Common myeloid progenitor, CD34-positive (primary cell): ENCODE measurements at regions not wholly inside any gene's neighbourhood (a gene's known extent, or its start where the extent isn't known, plus 50 kb on each side); places are given as distances from the start of the nearest gene placed in this dataset.
"Not testable (repeated sequence)": the region's sequence is repeated elsewhere in the genome, so short reads cannot be mapped to it uniquely, and the experiment has no call there.

Source experiments
- CTCF ChIA-PET: fragments of 350-600 bp; sonication (Branson Sonifier 250); formaldehyde crosslinking; loops from one replicate; lab custom pipeline; 2021; ENCODE audit warnings: antibody characterized with exemption; lab: Charles Lee
- POLR2A ChIA-PET: fragments of 350-600 bp; sonication (Branson Sonifier 250); formaldehyde crosslinking; loops from one replicate; lab custom pipeline; 2021; ENCODE audit warnings: antibody characterized with exemption; lab: Charles Lee
- DNase-seq, 3 donors: peaks; one replicate each; pipeline versions ENCODE4 v3.0.0 to v3.0.0-alpha.2; 2013
- H3K27ac ChIP-seq, 2 experiments: 1 replicate in 1 of 2; 2 replicates in 1 of 2; pipeline ENCODE4 v1.7.0; 2013; ENCODE audit warnings: inconsistent platforms in 2 of 2, low read length in 2 of 2, mild to moderate bottlenecking in 2 of 2, low read depth in 1 of 2, moderate library complexity in 1 of 2; ENCODE audit not compliant: severe bottlenecking in 2 of 2, insufficient read depth in 1 of 2, poor library complexity in 1 of 2
- H3K27me3 ChIP-seq, 5 experiments: replicated peaks in 2 of 5; 1 replicate in 3 of 5; 2 replicates in 2 of 5; pipeline versions ENCODE4 v1.6.1 to v1.7.0; 2013; ENCODE audit warnings: low read length in 4 of 5, mild to moderate bottlenecking in 2 of 5, moderate library complexity in 2 of 5, inconsistent platforms in 1 of 5; ENCODE audit not compliant: insufficient read depth in 5 of 5, control insufficient read depth in 4 of 5
- H3K36me3 ChIP-seq, 4 experiments: 1 replicate in 2 of 4; 2 replicates in 2 of 4; pipeline versions ENCODE4 v1.6.1 to v1.7.0; 2013; ENCODE audit warnings: low read length in 3 of 4, control low read depth in 1 of 4, mild to moderate bottlenecking in 1 of 4; ENCODE audit not compliant: control insufficient read depth in 4 of 4, insufficient read depth in 4 of 4
- H3K4me1 ChIP-seq, 4 experiments: 1 replicate in 3 of 4; 2 replicates in 1 of 4; pipeline versions ENCODE4 v1.6.1 to v1.7.1; 2013; ENCODE audit warnings: low read length in 3 of 4, mild to moderate bottlenecking in 3 of 4, control low read depth in 1 of 4, inconsistent platforms in 1 of 4, moderate library complexity in 1 of 4; ENCODE audit not compliant: control insufficient read depth in 4 of 4, insufficient read depth in 4 of 4; ENCODE audit errors: control extremely low read depth in 1 of 4
- H3K4me3 ChIP-seq, 7 experiments: 1 replicate in 4 of 7; 2 replicates in 3 of 7; pipeline versions ENCODE4 v1.5.1 to v1.7.0; 2013; ENCODE audit warnings: mild to moderate bottlenecking in 7 of 7, low read length in 6 of 7, moderate library complexity in 6 of 7, inconsistent platforms in 2 of 7, low read depth in 2 of 7, control low read depth in 1 of 7; ENCODE audit not compliant: insufficient read depth in 4 of 7, control insufficient read depth in 1 of 7; ENCODE audit errors: extremely low read depth in 1 of 7
- H3K9me3 ChIP-seq, 5 experiments: 1 replicate in 4 of 5; 2 replicates in 1 of 5; pipeline versions ENCODE4 v1.6.1 to v1.7.1; 2013; ENCODE audit warnings: low read length in 4 of 5, mild to moderate bottlenecking in 2 of 5, inconsistent platforms in 1 of 5, low read depth in 1 of 5, moderate library complexity in 1 of 5; ENCODE audit not compliant: control insufficient read depth in 4 of 5, insufficient read depth in 2 of 5; ENCODE audit errors: control extremely low read depth in 1 of 5
- WGBS: methylation state at CpG from one replicate; pipeline ENCODE4 v1.1.5; 2013; ENCODE audit not compliant: insufficient coverage; 5-methylcytosine and 5-hydroxymethylcytosine counted together

GRCh38 chr3:48068320-48068719 is 52.1 kb upstream of the MAP4 start:
- H3K27me3 ChIP-seq, POLR2A ChIA-PET, H3K36me3 ChIP-seq, CTCF ChIA-PET, H3K4me1 ChIP-seq, H3K4me3 ChIP-seq, H3K27ac ChIP-seq, DNase-seq, H3K9me3 ChIP-seq: not testable (repeated sequence)
- 88% methylated on average over 7 of the region's 10 CpGs for WGBS

GRCh38 chr3:48067271-48067670 is 51.1 kb upstream of the MAP4 start:
- no peak overlapping the region for H3K4me3 ChIP-seq
- H3K27me3 ChIP-seq = no peaks in the 10 kb centered on the region
- no peaks in the 10 kb centered on the region for H3K9me3 ChIP-seq
- CTCF ChIA-PET = no interaction called here
- no peaks in the 10 kb centered on the region for H3K4me1 ChIP-seq
- H3K36me3 ChIP-seq = peaks cover 0 to 2% (median 0%) of the 10 kb centered on the region in 4 experiments
- 100% methylated on average over 2 of the region's 4 CpGs for WGBS
- POLR2A ChIA-PET = no interaction called here
- H3K27ac ChIP-seq = no peak overlapping the region
- DNase-seq = no peak
